ENCODE measurements at regions not wholly inside any gene's neighbourhood (a gene's known extent, or its start where the extent isn't known, plus 50 kb on each side); places are given as distances from the start of the nearest gene placed in this dataset.

DNA sequence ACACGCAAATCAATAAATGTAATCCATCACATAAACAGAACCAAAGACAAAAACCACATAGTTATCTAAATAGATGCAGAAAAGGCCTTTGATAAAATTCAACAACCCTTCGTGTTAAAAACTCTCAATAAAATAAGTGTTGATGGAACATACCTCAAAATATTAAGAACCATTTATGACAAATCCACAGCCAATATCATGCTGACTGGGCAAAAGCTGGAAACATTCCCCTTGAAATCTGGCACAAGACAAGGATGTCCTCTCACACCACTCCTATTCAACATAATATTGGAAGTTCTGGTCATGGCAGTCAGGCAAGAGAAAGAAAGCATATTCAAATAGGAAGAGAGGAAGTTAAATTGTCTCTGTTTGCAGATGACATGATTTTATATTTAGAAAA is 1946.3 kb upstream of the CDH9 start:
- no peak for TF ChIP-seq CTCF (IDR thresholded peaks at IDR 0.05)
- no peak for TF ChIP-seq POLR2A (IDR thresholded peaks at IDR 0.05)

All from Peyer's patch (tissue), 4 donors.